Keratinocyte (primary cell): ENCODE measurements at regions not wholly inside any gene's neighbourhood (a gene's known extent, or its start where the extent isn't known, plus 50 kb on each side); places are given as distances from the start of the nearest gene placed in this dataset.
"Not testable (repeated sequence)": the region's sequence is repeated elsewhere in the genome, so short reads cannot be mapped to it uniquely, and the experiment has no call there.

Experiments
- DNase-seq: peaks from one replicate; pipeline ENCODE4 v3.0.0-alpha.2; 2011; ENCODE audit warnings: low read depth, missing footprints, low spot score
- FAIRE-seq: peaks from 2 replicates; lab custom pipeline; 2011; peaks lifted over from hg19 to GRCh38; lab: Jason Lieb, UNC
- H2AFZ ChIP-seq: 2 replicates; pipeline ENCODE4 v1.6.0; 2012; ENCODE audit warnings: low read length, control low read depth, inconsistent platforms; ENCODE audit not compliant: control insufficient read depth
- H3K27ac ChIP-seq: 2 replicates; pipeline ENCODE4 v1.5.1; 2011; ENCODE audit warnings: low read length; ENCODE audit not compliant: control insufficient read depth, insufficient read depth
- H3K27me3 ChIP-seq: 3 replicates; pipeline ENCODE4 v1.6.0; 2011; ENCODE audit warnings: low read length; ENCODE audit not compliant: control insufficient read depth, insufficient read depth; ENCODE audit errors: extremely low read depth
- H3K36me3 ChIP-seq, 2 experiments: 2 replicates in 1 of 2; 3 replicates in 1 of 2; pipeline ENCODE4 v1.5.1; 2011; ENCODE audit warnings: low read length in 2 of 2, mild to moderate bottlenecking in 1 of 2; ENCODE audit not compliant: control insufficient read depth in 2 of 2, insufficient read depth in 2 of 2; ENCODE audit errors: extremely low read depth in 1 of 2
- H3K4me1 ChIP-seq: 3 replicates; pipeline ENCODE4 v1.5.1; 2011; ENCODE audit warnings: low read length; ENCODE audit not compliant: control insufficient read depth, insufficient read depth; ENCODE audit errors: extremely low read depth
- H3K4me2 ChIP-seq: 3 replicates; pipeline ENCODE4 v1.6.0; 2011; ENCODE audit warnings: low read depth, low read length; ENCODE audit not compliant: control insufficient read depth, insufficient read depth; ENCODE audit errors: extremely low read depth
- H3K4me3 ChIP-seq, 3 experiments: fragments of 200-600 bp in 1 of 3; sonication (generic) in 1 of 3; 2 replicates in 2 of 3; 3 replicates in 1 of 3; pipeline ENCODE4 v1.5.1; 2011 to 2016; ENCODE audit warnings: low read length in 3 of 3, mild to moderate bottlenecking in 3 of 3, control low read depth in 2 of 3, inconsistent platforms in 1 of 3, low read depth in 1 of 3, mixed read lengths in 1 of 3, mixed run types in 1 of 3, moderate library complexity in 1 of 3; ENCODE audit not compliant: control insufficient read depth in 2 of 3, insufficient read depth in 2 of 3; ENCODE audit errors: extremely low read depth in 1 of 3
- H3K79me2 ChIP-seq: 2 replicates; pipeline ENCODE4 v1.6.0; 2012; ENCODE audit warnings: low read length; ENCODE audit not compliant: control insufficient read depth, insufficient read depth
- H3K9ac ChIP-seq: 3 replicates; pipeline ENCODE4 v1.6.0; 2011; ENCODE audit warnings: low read length; ENCODE audit not compliant: control insufficient read depth, insufficient read depth; ENCODE audit errors: extremely low read depth
- H3K9me1 ChIP-seq: 3 replicates; pipeline ENCODE4 v1.6.0; 2011; ENCODE audit warnings: low read length; ENCODE audit not compliant: control insufficient read depth, insufficient read depth; ENCODE audit errors: extremely low read depth
- H3K9me3 ChIP-seq: 2 replicates; pipeline ENCODE4 v1.5.1; 2012; ENCODE audit warnings: low read depth, low read length; ENCODE audit not compliant: control insufficient read depth
- H4K20me1 ChIP-seq: 3 replicates; pipeline ENCODE4 v1.6.0; 2011; ENCODE audit warnings: low read length; ENCODE audit not compliant: control insufficient read depth, insufficient read depth; ENCODE audit errors: extremely low read depth
- CTCF ChIP-seq, 3 experiments: IDR thresholded peaks in 1 of 3; conservative IDR thresholded peaks in 1 of 3; optimal IDR thresholded peaks in 1 of 3; 2 replicates in 2 of 3; 3 replicates in 1 of 3; pipeline versions ENCODE3 to v1.5.1; 2011; ENCODE audit warnings: low read length in 3 of 3, mild to moderate bottlenecking in 3 of 3, moderate library complexity in 2 of 3, control low read depth in 1 of 3, inconsistent platforms in 1 of 3; ENCODE audit not compliant: insufficient read depth in 2 of 3; ENCODE audit errors: extremely low read depth in 1 of 3
- EZH2 ChIP-seq: IDR thresholded peaks from one replicate; pipeline ENCODE4 v1.6.1; 2012; ENCODE audit warnings: inconsistent platforms, mild to moderate bottlenecking, low read length, moderate library complexity
- dilution Hi-C: fragments of 300-500 bp; cut with MboI; formaldehyde crosslinking; loops from one replicate; pipeline ENCODE4 v1.7.0; 2020; ENCODE audit warnings: low sequenced_read_pairs; ENCODE audit not compliant: extremely low pct_ligation_motif_present

- Histone ChIP-seq H3K4me1 (no peaks in the 10 kb centered on the region), H3K4me2 (no peak overlapping the region), H3K9me3 (no peaks in the 10 kb centered on the region), H3K9me1 (no peaks in the 10 kb centered on the region), H3K36me3 (no peaks in the 10 kb centered on the region), H2AFZ (no peak overlapping the region), H3K4me3 (no peak overlapping the region), H3K79me2 (no peaks in the 10 kb centered on the region), H3K9ac (no peak overlapping the region), H3K27me3 (no peaks in the 10 kb centered on the region), H3K27ac (no peak overlapping the region), H4K20me1 (no peaks in the 10 kb centered on the region)
- dilution Hi-C loops: no loop called here
- FAIRE-seq (no peak), DNase-seq (no peak)
- TF ChIP-seq CTCF (optimal IDR thresholded peaks at IDR 0.05 in 1 of 3, IDR thresholded peaks at IDR 0.05 in 1 of 3, conservative IDR thresholded peaks at IDR 0.05 in 1 of 3; ENCODE audit: extremely low read depth in 1 of 3, insufficient read depth in 2 of 3, low read length in 3 of 3) (no peak), EZH2 (no peak)
Observed at GRCh38 chr11:123344790-123345357, 85.2 kb upstream of the GRAMD1B start.

GRCh38 chr11:123344188-123344587 lies 85.9 kb upstream of the GRAMD1B start:
- H3K4me1 ChIP-seq, H3K4me3 ChIP-seq, H3K4me2 ChIP-seq, dilution Hi-C loops, H3K9ac ChIP-seq, H4K20me1 ChIP-seq, H3K9me3 ChIP-seq, H3K36me3 ChIP-seq, FAIRE-seq, H3K27me3 ChIP-seq, H2AFZ ChIP-seq, H3K79me2 ChIP-seq, H3K9me1 ChIP-seq, H3K27ac ChIP-seq, DNase-seq: not testable (repeated sequence)
